GM20000 (cell line): ENCODE measurements at regions not wholly inside any gene's neighbourhood (a gene's known extent, or its start where the extent isn't known, plus 50 kb on each side); places are given as distances from the start of the nearest gene placed in this dataset.

Experiments
- DNase-seq: peaks from one replicate; pipeline ENCODE4 v3.0.0; 2012; ENCODE audit warnings: low spot score
- TF ChIP-seq, protein P1 (sequence below): IDR thresholded peaks from 2 replicates; pipeline ENCODE4 v1.5.1; 2012; ENCODE audit warnings: mild to moderate bottlenecking, control low read depth; ENCODE audit errors: extremely low read depth, missing control alignments

DNA sequence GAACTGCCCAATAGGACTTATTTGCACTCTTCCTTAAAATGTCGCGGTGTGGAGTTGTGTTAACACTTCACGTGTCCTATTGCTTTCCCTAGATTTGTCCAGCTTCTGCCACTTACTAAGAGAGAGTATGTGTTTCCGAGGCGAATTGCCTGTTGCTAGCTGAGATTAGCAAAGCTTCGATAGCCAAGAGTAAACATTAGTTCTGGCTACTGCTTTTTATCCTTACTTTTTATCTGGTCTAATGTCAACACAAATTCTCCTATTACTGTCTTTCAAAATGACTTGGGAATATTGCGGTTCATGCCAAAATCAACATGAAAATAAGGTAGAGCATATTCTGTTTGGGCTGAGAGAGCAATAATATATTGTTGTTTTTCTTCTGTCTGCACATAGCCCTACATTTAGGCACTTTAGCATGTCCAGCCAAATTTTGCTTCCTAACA is 90.4 kb upstream of the VEGFC start:
- no peak for DNase-seq
- TF ChIP-seq, protein P1, sequence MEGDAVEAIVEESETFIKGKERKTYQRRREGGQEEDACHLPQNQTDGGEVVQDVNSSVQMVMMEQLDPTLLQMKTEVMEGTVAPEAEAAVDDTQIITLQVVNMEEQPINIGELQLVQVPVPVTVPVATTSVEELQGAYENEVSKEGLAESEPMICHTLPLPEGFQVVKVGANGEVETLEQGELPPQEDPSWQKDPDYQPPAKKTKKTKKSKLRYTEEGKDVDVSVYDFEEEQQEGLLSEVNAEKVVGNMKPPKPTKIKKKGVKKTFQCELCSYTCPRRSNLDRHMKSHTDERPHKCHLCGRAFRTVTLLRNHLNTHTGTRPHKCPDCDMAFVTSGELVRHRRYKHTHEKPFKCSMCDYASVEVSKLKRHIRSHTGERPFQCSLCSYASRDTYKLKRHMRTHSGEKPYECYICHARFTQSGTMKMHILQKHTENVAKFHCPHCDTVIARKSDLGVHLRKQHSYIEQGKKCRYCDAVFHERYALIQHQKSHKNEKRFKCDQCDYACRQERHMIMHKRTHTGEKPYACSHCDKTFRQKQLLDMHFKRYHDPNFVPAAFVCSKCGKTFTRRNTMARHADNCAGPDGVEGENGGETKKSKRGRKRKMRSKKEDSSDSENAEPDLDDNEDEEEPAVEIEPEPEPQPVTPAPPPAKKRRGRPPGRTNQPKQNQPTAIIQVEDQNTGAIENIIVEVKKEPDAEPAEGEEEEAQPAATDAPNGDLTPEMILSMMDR, result no peak

DNA sequence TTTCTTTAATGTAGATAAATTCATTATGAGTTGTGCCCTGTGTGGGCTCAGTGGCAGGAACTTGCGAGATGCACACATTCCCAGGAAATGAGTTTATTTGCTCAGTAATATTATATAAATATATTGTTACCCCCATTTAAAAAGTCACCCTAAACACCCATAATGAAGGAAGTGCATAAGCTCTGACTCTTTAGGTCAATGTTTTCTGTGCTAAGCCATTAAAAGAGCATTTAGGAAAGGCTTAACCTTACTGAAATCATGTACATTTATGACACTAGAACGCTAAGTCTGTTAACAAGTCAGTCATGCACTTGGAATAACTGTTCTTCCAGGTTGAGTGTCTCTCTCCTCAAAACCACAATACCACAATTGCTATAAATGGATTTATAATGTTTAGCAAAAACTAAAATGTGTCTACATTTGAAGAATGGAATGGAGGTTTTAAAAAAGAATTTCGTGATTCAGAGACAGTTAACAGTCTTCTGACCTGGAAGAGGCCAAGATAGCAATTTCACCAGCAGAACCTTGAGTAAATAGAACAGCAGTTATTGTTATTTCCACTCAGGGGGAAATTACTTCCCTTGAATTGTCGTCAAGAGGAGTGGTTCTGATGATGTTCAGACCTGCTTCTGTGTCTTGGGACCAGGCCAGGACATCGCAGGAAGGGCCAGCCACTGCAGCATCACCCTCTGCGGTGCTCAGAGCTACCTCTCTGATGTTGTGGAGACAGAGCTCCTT is 91.1 kb upstream of the VEGFC start:
- DNase-seq, result no peak

DNA sequence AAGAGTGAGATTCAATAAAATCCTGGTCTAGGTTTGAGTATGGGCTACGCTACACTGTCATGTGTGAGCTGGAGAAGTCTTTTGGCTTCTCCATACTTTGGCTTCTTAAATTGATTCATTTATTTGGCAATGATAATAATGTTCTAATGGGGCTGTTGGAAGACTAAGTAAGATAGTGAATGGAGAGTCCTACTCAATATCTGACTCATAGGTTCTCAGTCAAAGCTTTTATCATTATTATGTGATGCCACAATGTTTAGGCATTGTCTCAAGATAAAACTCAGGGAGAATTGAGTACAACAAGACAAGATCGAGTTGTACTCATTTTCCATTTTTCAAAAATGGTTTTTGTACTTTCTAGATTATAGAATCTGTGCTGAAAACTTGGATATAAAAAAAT is 92.5 kb upstream of the VEGFC start:
- TF ChIP-seq, protein P1, result no peak
- no peak for DNase-seq

More for the DNA sequence above, 91.1 kb upstream of the VEGFC start:
- TF ChIP-seq, protein P1, result no peak

DNA sequence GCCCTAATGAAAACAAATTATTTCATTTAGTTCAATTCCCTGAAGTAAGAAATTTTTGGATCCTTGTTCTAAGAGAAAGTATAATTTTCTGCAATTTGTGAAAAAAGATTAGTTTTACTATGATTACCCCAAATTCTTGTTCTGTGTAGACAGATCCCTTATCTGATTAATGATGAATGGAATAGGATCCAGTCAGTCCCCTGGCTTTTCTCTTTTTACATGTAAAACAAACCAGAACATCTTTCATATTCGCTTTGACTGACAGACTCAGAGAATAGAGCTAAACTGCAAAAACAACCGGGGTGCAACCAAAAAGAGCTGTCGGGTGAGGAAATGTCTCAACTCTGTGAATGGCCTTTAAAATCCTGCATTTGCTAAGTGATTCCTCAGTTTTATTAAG is 93.4 kb upstream of the VEGFC start:
- no peak for DNase-seq
- TF ChIP-seq, protein P1, result no peak

DNA sequence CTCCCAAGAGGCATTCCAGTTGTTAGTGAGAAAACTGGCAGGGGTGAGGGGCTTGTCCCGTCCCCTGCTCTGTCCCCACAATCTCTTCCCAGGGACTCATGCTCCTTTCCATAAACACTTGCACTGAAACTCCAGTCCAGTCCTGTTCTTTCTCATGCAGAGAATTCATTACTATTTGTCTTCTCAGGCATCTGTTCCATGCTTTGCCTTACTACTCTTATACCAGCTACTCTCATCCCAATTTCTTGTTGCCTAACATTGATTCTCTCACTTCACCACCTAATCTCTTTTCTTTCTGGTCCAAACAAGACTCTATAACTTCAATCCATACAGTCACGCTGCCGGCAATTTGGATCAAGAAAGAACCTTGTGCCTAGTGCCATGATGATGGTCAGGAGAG is 97.1 kb upstream of the VEGFC start:
- TF ChIP-seq, protein P1, result no peak

DNA sequence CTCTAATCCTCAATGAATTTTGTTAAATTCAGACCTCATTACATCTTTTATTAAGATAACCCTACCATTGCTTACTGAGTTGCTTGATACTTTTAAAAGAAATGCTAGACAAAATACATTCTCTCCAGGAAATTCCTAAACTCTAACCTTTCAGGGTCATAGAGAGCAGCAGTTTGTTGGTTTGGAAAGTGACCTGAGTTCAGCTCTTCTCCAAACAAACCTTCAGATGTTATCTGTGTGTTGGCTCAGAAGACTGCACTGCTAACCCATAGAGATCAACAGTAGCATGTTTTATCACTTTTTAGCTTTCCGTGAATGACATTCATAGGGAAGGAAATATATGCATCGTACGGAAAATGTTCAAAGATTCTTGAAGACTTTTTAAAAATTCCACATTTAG is 101.8 kb upstream of the VEGFC start:
- TF ChIP-seq, protein P1, result no peak
- no peak for DNase-seq

More for the DNA sequence above, 97.1 kb upstream of the VEGFC start:
- no peak for DNase-seq

DNA sequence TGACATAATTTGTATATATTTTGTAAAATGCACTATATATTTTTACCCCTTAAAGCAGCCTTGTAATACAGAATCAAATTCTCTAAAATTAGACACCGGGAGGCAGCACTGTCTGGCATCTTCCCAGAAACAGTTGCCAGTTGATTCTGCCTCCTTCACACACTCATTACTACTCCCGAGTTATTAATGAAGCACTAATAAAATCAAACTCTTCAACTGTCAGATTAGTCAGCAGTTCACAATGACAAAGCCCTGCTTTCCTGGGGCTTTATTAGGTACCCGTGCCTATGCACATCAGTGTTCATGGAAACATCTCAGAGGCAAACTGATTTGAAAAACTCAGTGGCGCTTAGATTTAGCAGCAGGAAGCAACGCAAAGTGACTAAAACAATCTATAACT is 103.5 kb upstream of the VEGFC start:
- DNase-seq, result no peak
- TF ChIP-seq, protein P1, result no peak
